HUES6 (cell line): ENCODE measurements at regions not wholly inside any gene's neighbourhood (a gene's known extent, or its start where the extent isn't known, plus 50 kb on each side); places are given as distances from the start of the nearest gene placed in this dataset.
"Not testable (repeated sequence)": the region's sequence is repeated elsewhere in the genome, so short reads cannot be mapped to it uniquely, and the experiment has no call there.

Experiments used
- H3K27ac ChIP-seq: 2 replicates; pipeline ENCODE4 v1.7.0; 2013; ENCODE audit warnings: low read depth, mild to moderate bottlenecking, low read length, inconsistent platforms
- H3K27me3 ChIP-seq: 2 replicates; pipeline ENCODE4 v1.6.1; 2013; ENCODE audit warnings: low read length; ENCODE audit not compliant: control insufficient read depth, insufficient read depth
- H3K36me3 ChIP-seq: 2 replicates; pipeline ENCODE4 v1.6.1; 2013; ENCODE audit warnings: low read length; ENCODE audit not compliant: control insufficient read depth, insufficient read depth
- H3K4me1 ChIP-seq: 2 replicates; pipeline ENCODE4 v1.6.1; 2013; ENCODE audit warnings: low read length; ENCODE audit not compliant: control insufficient read depth, insufficient read depth
- H3K4me3 ChIP-seq: 2 replicates; pipeline ENCODE4 v1.5.1; 2013; ENCODE audit warnings: low read depth, low read length
- H3K9ac ChIP-seq: one replicate; pipeline ENCODE4 v1.6.1; 2013; ENCODE audit warnings: mild to moderate bottlenecking, low read length
- H3K9me3 ChIP-seq: 2 replicates; pipeline ENCODE4 v1.6.1; 2013; ENCODE audit warnings: low read depth, low read length; ENCODE audit not compliant: control insufficient read depth, insufficient read depth

DNA sequence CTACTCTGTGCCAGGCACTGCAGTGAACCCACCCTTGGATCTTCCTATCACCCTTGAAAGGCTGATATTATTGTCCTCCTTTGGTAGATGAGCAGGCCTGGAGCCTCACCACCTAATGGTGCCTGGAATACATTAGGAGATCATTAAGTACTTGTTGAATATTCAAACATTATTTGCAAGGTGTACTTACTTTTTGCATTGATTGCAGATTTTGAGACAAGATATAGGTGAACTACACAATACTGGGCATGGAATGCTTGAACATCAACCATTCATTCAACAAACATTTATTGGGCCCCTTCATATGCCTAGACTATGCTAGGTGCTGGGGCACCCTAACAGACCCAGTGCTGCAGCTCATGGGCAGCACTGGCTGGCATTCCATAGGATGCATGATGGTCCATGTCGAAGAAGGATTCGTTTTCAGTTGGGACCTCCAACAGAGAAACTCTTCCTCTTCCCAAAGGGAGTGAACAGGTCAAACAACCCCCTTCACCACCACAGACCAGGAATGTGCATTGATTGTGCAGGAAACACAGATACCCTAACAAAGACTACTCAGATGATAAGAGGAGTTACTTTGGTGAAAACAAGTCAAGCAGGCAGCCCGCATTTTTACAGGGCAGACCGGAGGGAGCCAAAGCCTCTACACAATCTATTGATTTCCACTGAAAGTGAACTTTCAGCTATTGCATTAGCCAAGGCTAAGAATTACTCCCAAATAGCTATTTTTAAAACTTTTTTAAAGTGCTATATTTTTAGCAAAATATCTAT, 149.6 kb upstream of the SH3BP4 start:
- Histone ChIP-seq H3K9me3 (peaks cover 7% of the 10 kb centered on the region; the same call in 1 of the 2 replicates), H3K27ac (no peak overlapping the region), H3K9ac (no peak overlapping the region)

DNA sequence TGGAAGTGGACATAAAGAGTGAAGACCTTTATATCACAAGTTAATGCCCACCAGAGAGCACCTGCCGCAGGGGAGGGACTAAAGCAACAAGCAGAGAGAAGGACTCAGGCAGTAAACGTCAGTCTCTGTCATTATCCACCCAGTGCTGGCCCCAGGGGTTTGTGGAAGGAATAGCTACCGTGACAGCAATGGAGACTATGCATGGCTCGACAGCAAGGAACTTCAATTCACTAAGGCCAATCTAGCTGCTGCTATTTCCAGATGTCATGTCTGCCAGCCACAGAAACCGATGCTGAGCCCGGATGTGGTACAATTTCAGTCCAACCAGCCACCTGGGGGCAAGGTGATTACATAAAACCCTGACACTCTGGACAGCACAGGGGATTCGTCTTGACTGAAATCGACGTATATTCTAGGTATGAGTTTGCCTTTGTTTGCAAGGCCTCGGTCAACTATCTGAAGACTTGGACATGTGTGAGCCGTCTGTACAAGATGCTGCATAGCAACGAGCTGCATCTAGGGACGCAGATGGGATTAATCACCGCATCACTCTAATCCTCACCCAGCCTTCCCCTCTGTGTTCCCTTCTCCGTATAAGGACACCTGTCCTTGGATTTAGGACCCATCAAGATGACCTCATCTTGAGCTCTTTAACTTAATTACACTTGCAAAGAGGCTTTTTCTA, 154.1 kb upstream of the SH3BP4 start:
- H3K9me3 ChIP-seq, result no peaks in the 10 kb centered on the region
- no peak overlapping the region for H3K4me3 ChIP-seq
- H3K27ac ChIP-seq, result no peak overlapping the region
- no peak overlapping the region for H3K9ac ChIP-seq
- no peaks in the 10 kb centered on the region for H3K27me3 ChIP-seq
- H3K36me3 ChIP-seq, result no peaks in the 10 kb centered on the region
- peaks cover 13% of the 10 kb centered on the region for H3K4me1 ChIP-seq

More for the DNA sequence above, 149.6 kb upstream of the SH3BP4 start:
- Histone ChIP-seq H3K4me3 (no peak overlapping the region), H3K36me3 (no peaks in the 10 kb centered on the region), H3K4me1 (peaks cover 5% of the 10 kb centered on the region; the same call in 1 of the 2 replicates), H3K27me3 (no peaks in the 10 kb centered on the region)

DNA sequence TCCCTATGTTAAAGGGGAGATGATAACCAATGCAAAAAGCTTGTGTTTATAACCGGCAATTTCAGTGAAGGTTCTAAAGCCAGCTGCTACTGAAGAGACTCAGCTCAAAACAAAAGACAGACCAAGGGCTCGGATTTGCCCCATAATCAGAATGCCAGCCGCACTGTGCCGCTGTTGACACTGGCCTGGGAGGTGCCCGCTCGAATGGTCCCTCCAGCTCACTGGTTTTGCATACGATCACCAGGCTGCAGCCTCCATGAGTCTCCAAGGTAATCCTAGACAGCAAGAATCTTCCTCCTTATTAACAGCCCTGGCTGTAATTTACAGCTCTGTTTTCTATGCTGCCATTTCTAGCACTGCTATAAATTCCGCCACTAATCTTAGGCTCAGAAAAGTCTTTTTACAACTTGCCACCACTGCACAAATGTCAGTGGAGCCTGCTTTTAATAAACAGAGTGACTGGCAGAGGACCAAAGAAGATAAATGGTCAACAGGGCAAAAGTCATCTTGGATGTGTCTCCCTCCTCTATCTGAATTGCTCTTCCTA, 155.7 kb upstream of the SH3BP4 start:
- Histone ChIP-seq H3K4me1 (peaks cover 18% of the 10 kb centered on the region), H3K9me3 (no peaks in the 10 kb centered on the region), H3K9ac (no peak overlapping the region), H3K27ac (no peak overlapping the region), H3K27me3 (no peaks in the 10 kb centered on the region), H3K36me3 (no peaks in the 10 kb centered on the region), H3K4me3 (no peak overlapping the region)

DNA sequence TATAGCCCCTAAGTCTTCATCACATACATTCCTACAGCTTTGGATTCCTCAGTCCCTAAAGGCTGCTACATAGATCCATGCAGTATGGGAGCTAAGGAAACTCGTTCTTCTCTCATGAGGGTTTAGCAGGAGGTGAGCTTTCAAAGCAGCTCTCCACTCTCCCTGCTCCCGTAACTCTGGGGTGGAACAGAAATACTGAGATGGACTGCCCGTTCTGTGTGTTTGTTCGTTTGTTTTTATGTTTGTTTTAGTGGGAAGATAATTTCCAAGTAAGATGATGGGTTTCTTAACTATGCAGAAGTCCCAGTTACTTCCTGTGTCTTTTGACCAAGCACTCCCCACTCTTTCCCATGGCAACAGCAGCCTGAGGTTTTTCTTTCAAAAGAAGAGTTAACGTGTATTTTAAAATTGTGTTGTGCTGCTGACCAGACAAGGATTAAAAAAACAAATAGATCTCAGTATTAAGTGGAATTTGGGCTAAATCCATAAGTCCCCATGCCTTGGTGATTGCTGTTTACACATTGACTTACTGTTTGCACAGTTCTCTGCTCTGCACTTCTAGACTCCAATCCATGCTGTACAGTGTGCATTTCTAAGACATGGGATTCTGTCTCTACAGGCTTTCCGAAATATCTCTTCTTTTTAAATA, 156.4 kb upstream of the SH3BP4 start:
- Histone ChIP-seq H3K4me1 (peaks cover 18% of the 10 kb centered on the region), H3K27ac (no peak overlapping the region), H3K9me3 (no peaks in the 10 kb centered on the region), H3K4me3 (no peak overlapping the region), H3K9ac (no peak overlapping the region), H3K27me3 (no peaks in the 10 kb centered on the region), H3K36me3 (no peaks in the 10 kb centered on the region)

DNA sequence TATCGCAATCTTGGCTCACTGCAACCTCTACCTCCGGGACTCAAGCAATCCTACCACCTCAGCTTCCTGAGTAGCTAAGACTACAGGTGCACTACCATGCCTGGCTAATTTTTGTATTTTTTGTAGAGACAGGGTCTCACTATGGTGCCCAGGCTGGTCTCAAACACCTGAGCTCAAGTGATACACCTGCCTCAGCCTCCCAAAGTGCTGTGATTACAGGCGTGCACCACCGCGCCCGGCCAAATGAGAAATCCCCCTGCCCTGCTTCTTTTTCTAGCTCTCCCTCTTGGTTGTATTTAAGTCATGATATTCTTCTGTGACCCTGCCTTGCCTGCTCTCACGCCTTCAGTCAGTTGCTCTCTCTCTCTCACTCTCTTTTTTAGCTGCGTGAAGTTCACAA, 157.0 kb upstream of the SH3BP4 start:
- H3K27me3 ChIP-seq, result no peaks in the 10 kb centered on the region
- no peak overlapping the region for H3K9ac ChIP-seq
- H3K4me1 ChIP-seq, result peaks cover 18% of the 10 kb centered on the region
- no peak overlapping the region for H3K4me3 ChIP-seq
- H3K9me3 ChIP-seq, result no peaks in the 10 kb centered on the region
- no peak overlapping the region for H3K27ac ChIP-seq
- H3K36me3 ChIP-seq, result no peaks in the 10 kb centered on the region

DNA sequence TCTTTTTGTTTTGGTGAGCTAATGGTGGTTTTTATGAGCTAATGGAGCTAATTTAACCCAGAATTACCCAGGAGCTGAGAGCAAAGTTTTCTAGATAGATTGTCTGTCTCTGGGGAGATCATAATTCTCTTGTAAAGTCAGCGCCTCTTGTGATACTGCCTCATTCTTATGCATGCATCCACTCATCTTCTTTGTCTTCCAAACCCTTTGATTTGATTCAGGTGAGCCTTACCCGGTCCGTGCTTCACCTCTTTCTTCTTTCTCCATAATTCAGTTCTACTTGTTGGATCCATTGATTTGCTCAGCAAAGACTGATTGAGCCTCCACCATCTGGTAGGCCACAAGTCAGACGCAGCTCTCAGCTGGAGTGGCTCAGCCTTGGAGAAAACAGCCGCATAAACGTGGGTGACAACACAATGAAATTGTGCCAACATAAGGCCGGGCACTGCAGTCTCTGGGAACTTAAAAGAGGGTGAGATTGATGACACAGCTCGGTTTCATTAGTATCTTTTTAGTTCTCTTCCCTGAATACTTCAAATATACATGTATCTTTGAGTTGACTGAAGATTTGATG, 158.5 kb upstream of the SH3BP4 start:
- no peak overlapping the region for H3K9ac ChIP-seq
- no peaks in the 10 kb centered on the region for H3K36me3 ChIP-seq
- H3K4me1 ChIP-seq, result peaks cover 18% of the 10 kb centered on the region
- H3K4me3 ChIP-seq, result no peak overlapping the region
- no peaks in the 10 kb centered on the region for H3K9me3 ChIP-seq
- no peaks in the 10 kb centered on the region for H3K27me3 ChIP-seq
- H3K27ac ChIP-seq, result no peak overlapping the region

DNA sequence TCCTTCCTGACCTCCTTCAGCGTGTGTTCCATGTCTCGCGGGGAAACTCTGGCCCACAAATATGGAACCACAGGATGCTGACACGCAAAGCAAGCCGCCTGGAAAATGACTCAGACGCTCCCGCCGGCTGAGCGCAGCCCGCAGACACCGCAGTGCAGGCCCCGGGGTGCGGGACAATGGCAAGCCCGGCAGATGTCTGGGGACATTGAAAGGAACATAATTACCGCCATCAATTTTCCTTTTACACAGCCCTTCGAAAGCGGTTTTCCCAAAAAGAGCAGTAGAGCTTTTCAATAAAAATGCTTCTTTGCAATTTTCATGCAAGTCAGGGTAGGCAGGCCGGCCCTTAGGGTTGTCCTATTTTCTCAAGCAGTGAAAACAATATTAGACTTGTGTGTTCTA, 159.2 kb upstream of the SH3BP4 start:
- no peaks in the 10 kb centered on the region for H3K36me3 ChIP-seq
- H3K4me1 ChIP-seq, result peaks cover 13% of the 10 kb centered on the region
- no peak overlapping the region for H3K4me3 ChIP-seq
- no peaks in the 10 kb centered on the region for H3K9me3 ChIP-seq
- no peaks in the 10 kb centered on the region for H3K27me3 ChIP-seq
- no peak overlapping the region for H3K27ac ChIP-seq
- no peak overlapping the region for H3K9ac ChIP-seq

DNA sequence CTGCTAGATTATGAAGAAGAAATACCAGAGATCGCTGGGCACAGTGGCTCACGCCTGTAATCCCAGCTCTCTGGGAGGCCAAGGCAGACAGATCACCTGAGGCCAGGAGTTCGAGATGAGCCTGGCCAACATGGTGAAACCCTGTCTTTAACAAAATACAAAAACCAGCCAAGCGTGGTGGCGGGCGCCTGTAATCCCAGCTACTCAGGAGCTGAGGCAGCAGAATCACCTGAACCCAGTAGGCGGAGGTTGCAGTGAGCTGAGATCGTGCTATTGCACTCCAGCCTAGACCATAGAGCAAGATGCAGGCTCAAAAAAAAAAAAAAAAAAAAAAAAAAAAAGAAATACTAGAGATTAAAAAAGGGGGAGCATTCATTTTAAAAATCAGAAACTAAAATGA, 159.7 kb upstream of the SH3BP4 start:
- not testable (repeated sequence) for H3K27ac ChIP-seq, H3K9me3 ChIP-seq, H3K9ac ChIP-seq, H3K4me3 ChIP-seq, H3K27me3 ChIP-seq, H3K36me3 ChIP-seq
- peaks cover 13% of the 10 kb centered on the region for H3K4me1 ChIP-seq

DNA sequence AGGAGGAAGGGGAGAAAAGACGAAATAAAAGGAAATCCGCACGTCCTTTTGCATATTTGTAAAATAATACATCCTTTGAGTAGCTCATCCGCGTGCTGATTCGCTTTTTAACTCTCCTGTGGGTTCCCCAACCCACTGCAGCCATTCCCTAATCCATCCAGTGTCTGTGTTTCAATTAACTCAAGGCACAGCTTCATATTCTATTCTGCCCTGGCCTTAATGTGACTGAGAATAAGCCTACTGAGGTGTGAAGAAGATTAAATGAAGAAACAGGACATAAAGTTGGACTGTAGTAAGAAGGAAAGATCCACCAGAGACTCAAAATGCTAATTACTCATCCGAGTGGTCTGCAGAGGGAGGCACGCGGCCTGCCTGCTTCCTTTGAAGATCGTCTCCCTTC, 161.4 kb upstream of the SH3BP4 start:
- H3K27ac ChIP-seq, result no peak overlapping the region
- no peaks in the 10 kb centered on the region for H3K36me3 ChIP-seq
- no peak overlapping the region for H3K9ac ChIP-seq
- no peak overlapping the region for H3K4me3 ChIP-seq
- H3K27me3 ChIP-seq, result no peaks in the 10 kb centered on the region
- H3K4me1 ChIP-seq, result peaks cover 13% of the 10 kb centered on the region
- no peaks in the 10 kb centered on the region for H3K9me3 ChIP-seq

DNA sequence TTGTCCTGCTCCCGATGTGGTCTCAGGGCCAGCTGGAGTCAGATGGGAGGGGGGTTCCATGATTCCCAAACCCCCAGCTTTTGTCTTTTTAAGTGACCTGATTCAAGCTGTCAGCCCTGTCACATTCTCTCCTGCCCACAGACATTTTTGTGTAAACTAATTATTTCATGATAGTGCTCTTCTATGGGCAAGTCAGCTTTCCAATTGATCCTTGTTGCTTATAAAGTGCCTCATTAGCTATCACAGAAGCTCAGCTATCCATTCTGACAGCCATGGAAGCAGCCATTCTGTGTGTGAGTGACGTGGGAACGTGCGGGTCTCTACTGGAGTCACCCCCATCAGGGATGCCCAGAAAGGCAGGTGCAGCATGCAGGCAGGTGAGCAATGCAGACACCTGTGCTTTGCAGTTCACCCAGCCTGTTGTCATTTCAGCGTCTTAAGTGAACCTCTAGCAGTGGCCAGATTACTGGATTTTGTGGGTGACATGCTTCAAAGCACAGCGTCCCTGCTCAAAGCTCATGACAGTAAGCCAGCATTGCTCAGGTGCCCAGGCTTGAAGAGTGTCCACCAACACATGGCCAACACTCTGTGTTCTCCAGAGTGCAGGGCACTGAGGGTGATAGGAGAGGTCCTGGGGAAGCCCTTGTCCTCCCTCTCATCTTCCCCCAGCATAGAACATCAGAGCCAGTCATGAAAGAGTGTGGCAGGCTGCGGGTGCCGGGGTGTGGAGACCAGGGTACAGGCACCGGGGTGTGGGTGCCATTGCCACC, 162.1 kb upstream of the SH3BP4 start:
- Histone ChIP-seq H3K36me3 (no peaks in the 10 kb centered on the region), H3K27me3 (no peaks in the 10 kb centered on the region), H3K27ac (no peak overlapping the region), H3K4me3 (no peak overlapping the region), H3K4me1 (peaks cover 13% of the 10 kb centered on the region), H3K9me3 (no peaks in the 10 kb centered on the region), H3K9ac (no peak overlapping the region)
